ENCODE measurements at regions not wholly inside any gene's neighbourhood (a gene's known extent, or its start where the extent isn't known, plus 50 kb on each side); places are given as distances from the start of the nearest gene placed in this dataset.

DNA sequence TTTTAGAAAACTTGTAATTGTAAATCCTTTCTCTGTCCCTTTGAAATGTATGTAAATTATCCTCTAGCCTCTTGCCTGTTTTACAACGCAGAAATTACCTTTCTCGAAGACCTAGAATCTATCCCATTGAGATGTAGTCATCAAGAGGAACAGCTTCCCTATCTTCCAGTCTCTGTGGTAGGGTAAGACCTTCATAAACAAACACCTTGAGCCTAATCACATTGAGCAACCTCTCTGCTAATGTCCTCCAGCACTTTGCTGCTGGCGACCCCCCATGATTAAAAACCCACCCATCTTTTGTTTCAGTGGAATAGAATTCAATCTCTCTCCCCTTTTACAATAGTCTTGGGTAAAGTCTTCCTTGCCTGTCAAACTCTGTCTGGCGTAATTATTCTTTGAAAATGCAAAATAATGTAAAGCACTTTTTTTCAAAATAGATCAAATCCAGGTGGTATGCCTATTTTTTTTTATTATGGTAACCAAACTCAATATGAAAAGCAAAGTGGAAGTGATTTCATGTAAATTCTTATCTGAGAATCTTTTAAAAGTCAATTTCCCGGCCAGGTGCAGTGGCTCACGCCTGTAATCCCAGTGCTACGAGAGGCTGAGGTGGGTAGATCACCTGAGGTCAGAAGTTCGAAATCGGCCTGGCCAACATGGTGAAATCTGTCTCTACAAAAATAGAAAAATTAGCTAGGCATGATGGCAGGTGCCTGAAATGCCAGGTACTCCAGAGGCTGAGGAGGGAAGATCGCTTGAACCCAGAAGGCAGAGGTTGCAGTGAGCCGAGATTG is 237.9 kb downstream of the GRXCR1 start:
- no peak for DNase-seq (ENCODE audit: low spot score)
- H3K27ac ChIP-seq = no peak overlapping the region
- TF ChIP-seq, protein P1, sequence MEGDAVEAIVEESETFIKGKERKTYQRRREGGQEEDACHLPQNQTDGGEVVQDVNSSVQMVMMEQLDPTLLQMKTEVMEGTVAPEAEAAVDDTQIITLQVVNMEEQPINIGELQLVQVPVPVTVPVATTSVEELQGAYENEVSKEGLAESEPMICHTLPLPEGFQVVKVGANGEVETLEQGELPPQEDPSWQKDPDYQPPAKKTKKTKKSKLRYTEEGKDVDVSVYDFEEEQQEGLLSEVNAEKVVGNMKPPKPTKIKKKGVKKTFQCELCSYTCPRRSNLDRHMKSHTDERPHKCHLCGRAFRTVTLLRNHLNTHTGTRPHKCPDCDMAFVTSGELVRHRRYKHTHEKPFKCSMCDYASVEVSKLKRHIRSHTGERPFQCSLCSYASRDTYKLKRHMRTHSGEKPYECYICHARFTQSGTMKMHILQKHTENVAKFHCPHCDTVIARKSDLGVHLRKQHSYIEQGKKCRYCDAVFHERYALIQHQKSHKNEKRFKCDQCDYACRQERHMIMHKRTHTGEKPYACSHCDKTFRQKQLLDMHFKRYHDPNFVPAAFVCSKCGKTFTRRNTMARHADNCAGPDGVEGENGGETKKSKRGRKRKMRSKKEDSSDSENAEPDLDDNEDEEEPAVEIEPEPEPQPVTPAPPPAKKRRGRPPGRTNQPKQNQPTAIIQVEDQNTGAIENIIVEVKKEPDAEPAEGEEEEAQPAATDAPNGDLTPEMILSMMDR (IDR thresholded peaks at IDR 0.05) = no peak
- H3K9me3 ChIP-seq = no peaks in the 10 kb centered on the region
- H3K4me1 ChIP-seq (replicated peaks) = no peaks in the 10 kb centered on the region
- H3K27me3 ChIP-seq (replicated peaks; ENCODE audit: insufficient read depth) = no peaks in the 10 kb centered on the region
- intact Hi-C loops (cut with DNase I) = no loop called here
- H3K36me3 ChIP-seq = no peaks in the 10 kb centered on the region
- 66% methylated on average over 11 of the region's 11 CpGs for WGBS
- no peak overlapping the region for H3K4me3 ChIP-seq

DNA sequence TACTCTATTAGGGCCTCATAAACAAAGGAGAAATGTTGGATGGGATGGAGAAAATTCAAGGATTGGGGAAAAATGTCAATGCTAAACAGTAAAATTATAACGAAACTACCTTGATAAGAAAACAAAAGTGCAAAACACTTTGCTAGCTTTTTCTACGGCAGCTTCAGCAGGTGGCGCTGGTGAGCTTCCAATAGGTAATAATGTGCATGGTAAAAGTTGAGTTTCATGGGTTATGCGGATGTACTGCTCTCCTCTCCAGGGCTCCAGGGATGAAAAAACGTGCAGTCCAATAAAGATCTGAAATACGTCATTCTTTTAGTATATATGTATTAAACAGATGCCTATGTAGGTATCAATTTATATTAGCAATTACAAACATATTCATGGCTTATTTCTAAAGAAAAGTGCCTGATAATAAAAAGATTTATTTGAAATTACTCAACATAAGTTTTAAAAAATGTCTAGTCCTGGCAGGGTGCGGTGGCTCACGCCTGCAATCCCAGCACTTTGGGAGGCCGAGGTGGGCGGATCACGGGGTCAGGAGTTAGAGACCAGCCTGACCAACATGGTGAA is 239.6 kb downstream of the GRXCR1 start:
- TF ChIP-seq POLR2AphosphoS5 (IDR thresholded peaks at IDR 0.05) = no peak
- TF ChIP-seq POLR2A (IDR thresholded peaks at IDR 0.05) = no peak
- TF ChIP-seq, protein P1 (IDR thresholded peaks at IDR 0.05) = peak in 3 of 4 experiments; percentile 35 to 55 (median 40)
- intact Hi-C loops (cut with DNase I) = no loop called here
- 37% methylated on average over 11 of the region's 11 CpGs for WGBS
- peak; percentile 19 for DNase-seq (ENCODE audit: low spot score)
- Histone ChIP-seq H3K36me3 (no peaks in the 10 kb centered on the region), H3K27ac (no peak overlapping the region), H3K27me3 (replicated peaks; ENCODE audit: insufficient read depth) (no peaks in the 10 kb centered on the region), H3K4me3 (no peak overlapping the region), H3K9me3 (no peaks in the 10 kb centered on the region), H3K4me1 (replicated peaks) (no peaks in the 10 kb centered on the region)

DNA sequence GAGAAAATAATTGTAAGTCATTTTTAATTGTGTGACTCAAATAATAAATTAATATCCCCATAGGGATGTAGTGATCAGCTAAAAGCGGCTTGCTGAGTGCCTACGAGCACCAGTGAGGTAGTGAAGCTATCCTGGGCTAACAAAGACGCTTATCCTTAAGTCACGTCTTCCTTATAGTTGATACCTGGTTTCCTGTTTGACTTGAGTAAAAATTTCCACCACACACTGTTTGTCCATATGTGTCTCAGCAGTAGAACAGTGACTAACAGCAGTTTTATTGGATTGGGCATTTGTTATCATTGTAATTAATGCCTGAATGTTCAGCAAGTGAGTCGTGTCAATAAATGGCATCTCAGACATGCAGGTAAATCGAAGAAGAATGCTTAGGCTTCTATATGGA is 241.1 kb downstream of the GRXCR1 start:
- Histone ChIP-seq H3K9me3 (no peaks in the 10 kb centered on the region), H3K4me3 (no peak overlapping the region), H3K27ac (no peak overlapping the region), H3K36me3 (no peaks in the 10 kb centered on the region), H3K27me3 (replicated peaks; ENCODE audit: insufficient read depth) (no peaks in the 10 kb centered on the region), H3K4me1 (replicated peaks) (no peaks in the 10 kb centered on the region)
- no peak for DNase-seq (ENCODE audit: low spot score)
- 59% methylated on average over 6 of the region's 6 CpGs for WGBS
- TF ChIP-seq POLR2AphosphoS5 (IDR thresholded peaks at IDR 0.05) = no peak
- TF ChIP-seq, protein P1 (IDR thresholded peaks at IDR 0.05) = no peak
- intact Hi-C loops (cut with DNase I) = no loop called here

DNA sequence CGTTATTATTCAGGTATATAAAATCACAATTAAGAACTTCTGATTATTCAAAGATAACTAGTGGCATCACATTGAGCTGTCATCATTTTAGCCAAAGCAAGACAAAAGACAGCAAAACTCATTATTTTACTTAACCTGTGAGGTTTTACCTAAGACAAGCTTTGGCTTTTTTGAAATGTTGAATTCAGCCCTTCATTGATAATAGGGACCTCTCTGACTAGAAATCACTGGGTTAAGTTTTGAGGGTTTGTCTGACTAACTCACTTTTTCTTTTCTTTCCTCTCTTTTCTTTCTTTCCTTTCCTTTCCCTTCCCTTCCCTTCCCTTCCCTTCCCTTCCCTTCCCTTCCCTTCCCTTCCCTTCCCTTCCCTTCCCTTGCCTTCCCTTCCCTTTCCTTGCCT is 244.2 kb downstream of the GRXCR1 start:
- Histone ChIP-seq H3K27me3 (replicated peaks; ENCODE audit: insufficient read depth) (no peaks in the 10 kb centered on the region), H3K36me3 (no peaks in the 10 kb centered on the region), H3K4me1 (replicated peaks) (no peaks in the 10 kb centered on the region), H3K4me3 (no peak overlapping the region), H3K9me3 (no peaks in the 10 kb centered on the region), H3K27ac (no peak overlapping the region)
- TF ChIP-seq, protein P1 (IDR thresholded peaks at IDR 0.05) = no peak
- TF ChIP-seq POLR2A (IDR thresholded peaks at IDR 0.05) (no peak), POLR2AphosphoS5 (IDR thresholded peaks at IDR 0.05) (no peak)
- WGBS = 57% methylated on average over 1 of the region's 1 CpG
- intact Hi-C loops (cut with DNase I) = no loop called here
- DNase-seq (ENCODE audit: low spot score) = no peak

DNA sequence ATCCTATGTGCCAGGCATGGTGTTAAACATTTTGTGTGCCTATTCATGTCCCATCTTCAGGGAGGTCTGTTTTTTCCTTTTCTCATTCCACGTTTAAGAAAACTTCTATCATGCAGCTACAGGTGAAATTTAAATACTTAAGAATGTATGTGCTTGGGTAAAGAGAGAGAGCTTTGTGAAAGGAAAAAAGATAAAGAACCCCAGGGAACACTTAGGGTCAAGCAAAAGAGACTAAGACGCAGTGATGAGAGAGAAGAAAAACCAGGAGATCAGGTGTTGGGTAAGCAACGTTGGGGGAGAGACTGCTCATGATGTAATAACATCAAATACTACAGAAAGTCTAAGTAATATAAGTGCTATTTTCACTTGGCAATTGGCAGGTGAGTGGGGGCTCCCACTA is 253.7 kb downstream of the GRXCR1 start:
- WGBS = 34% methylated on average over 3 of the region's 3 CpGs
- no peaks in the 10 kb centered on the region for H3K27me3 ChIP-seq (replicated peaks; ENCODE audit: insufficient read depth)
- intact Hi-C loops (cut with DNase I) = no loop called here
- no peak for DNase-seq (ENCODE audit: low spot score)
- H3K9me3 ChIP-seq = no peaks in the 10 kb centered on the region
- H3K36me3 ChIP-seq = no peaks in the 10 kb centered on the region
- H3K4me1 ChIP-seq (replicated peaks) = no peaks in the 10 kb centered on the region
- TF ChIP-seq, protein P1 (IDR thresholded peaks at IDR 0.05) = no peak
- no peak for TF ChIP-seq POLR2AphosphoS5 (IDR thresholded peaks at IDR 0.05)
- no peak for TF ChIP-seq POLR2A (IDR thresholded peaks at IDR 0.05)
- H3K27ac ChIP-seq = no peak overlapping the region
- H3K4me3 ChIP-seq = no peak overlapping the region
